GM12878 (cell line): ENCODE measurements at regions not wholly inside any gene's neighbourhood (a gene's known extent, or its start where the extent isn't known, plus 50 kb on each side); places are given as distances from the start of the nearest gene placed in this dataset.
A peak's percentile ranks its signal among the peaks of the same experiment; 100 is the strongest.

Source experiments
- ATAC-seq: fragments of 200-7000 bp; cut with Tn5 transposase; 3 replicates; pipeline ENCODE4 v1.9.1; 2020; ENCODE audit warnings: mild to moderate bottlenecking, moderate library complexity
- BruUV-seq: library from RNA; stranded (reverse); fragments of 400-500 nt; replicated peaks from 2 replicates; lab custom pipeline; 2021; lab: Mats Ljungman, UMichigan
- CTCF ChIA-PET: fragments of 300-600 bp; sonication (Branson Sonifier 250); formaldehyde crosslinking; extraction: SDS; loops from one replicate; lab custom pipeline; 2021; ENCODE audit warnings: inconsistent platforms; lab: Yijun Ruan, JAX
- POLR2A ChIA-PET: fragments of 350-600 bp; formaldehyde crosslinking; extraction: SDS; loops from one replicate; lab custom pipeline; 2021; ENCODE audit warnings: inconsistent platforms; lab: Charles Lee
- RAD21 ChIA-PET: fragments of 300-600 bp; sonication (Branson Sonifier 250); formaldehyde crosslinking; loops from one replicate; lab custom pipeline; 2023; ENCODE audit warnings: antibody characterized with exemption; ENCODE audit not compliant: unreplicated experiment; lab: Charles Lee
- SMC1A ChIA-PET: fragments of 300-600 bp; sonication (Branson Sonifier 250); formaldehyde crosslinking; loops from one replicate; lab custom pipeline; 2023; ENCODE audit not compliant: unreplicated experiment, uncharacterized antibody; lab: Charles Lee
- DNase-seq: peaks from one replicate; pipeline ENCODE4 v3.0.0-alpha.2; 2011; ENCODE audit warnings: low read depth, low spot score
- FAIRE-seq: peaks from 3 replicates; lab custom pipeline; 2011; peaks lifted over from hg19 to GRCh38; lab: Jason Lieb, UNC
- H2AFZ ChIP-seq: 2 replicates; pipeline ENCODE4 v1.6.0; 2011; ENCODE audit warnings: low read depth, low read length, control low read depth; ENCODE audit not compliant: control insufficient read depth
- H3K27ac ChIP-seq: 2 replicates; pipeline ENCODE4 v1.5.1; 2011; ENCODE audit warnings: control low read depth; ENCODE audit not compliant: control insufficient read depth, insufficient read depth
- H3K27me3 ChIP-seq, 2 experiments: replicated peaks in 1 of 2; 2 replicates each; pipeline versions ENCODE4 v1.6.0 to v1.6.1; 2011; ENCODE audit warnings: low read length in 1 of 2; ENCODE audit not compliant: control insufficient read depth in 2 of 2, insufficient read depth in 2 of 2
- H3K36me3 ChIP-seq, 2 experiments: 2 replicates each; pipeline ENCODE4 v1.5.1; 2011; ENCODE audit warnings: low read length in 1 of 2; ENCODE audit not compliant: control insufficient read depth in 2 of 2, insufficient read depth in 2 of 2
- H3K4me1 ChIP-seq: 2 replicates; pipeline ENCODE4 v1.6.1; 2011; ENCODE audit warnings: mild to moderate bottlenecking, low read length, moderate library complexity, mixed read lengths; ENCODE audit not compliant: control insufficient read depth, insufficient read depth
- H3K4me2 ChIP-seq: 2 replicates; pipeline ENCODE4 v1.6.0; 2011; ENCODE audit warnings: control low read depth; ENCODE audit not compliant: control insufficient read depth, insufficient read depth
- H3K4me3 ChIP-seq: fragments of 200-600 bp; sonication (generic); 2 replicates; pipeline ENCODE4 v1.5.1; 2016
- H3K79me2 ChIP-seq: 2 replicates; pipeline ENCODE4 v1.6.0; 2011; ENCODE audit warnings: low read length; ENCODE audit not compliant: control insufficient read depth, insufficient read depth
- H3K9ac ChIP-seq: 2 replicates; pipeline ENCODE4 v1.8.0; 2011; ENCODE audit warnings: low read length, control low read depth, mixed read lengths; ENCODE audit not compliant: control insufficient read depth, insufficient read depth
- H3K9me3 ChIP-seq: replicated peaks from 3 replicates; pipeline ENCODE4 v1.5.1; 2011; ENCODE audit warnings: mild to moderate bottlenecking, low read length; ENCODE audit not compliant: control insufficient read depth, insufficient read depth
- H4K20me1 ChIP-seq: 2 replicates; pipeline ENCODE4 v1.6.0; 2011; ENCODE audit not compliant: control insufficient read depth, insufficient read depth
- BACH1 ChIP-seq: fragments of 450-650 bp; IDR thresholded peaks from 2 replicates; pipeline ENCODE4 v1.6.1; 2017; ENCODE audit warnings: mild to moderate bottlenecking, borderline replicate concordance
- CBX3 ChIP-seq: fragments of 200-600 bp; sonication (generic); IDR thresholded peaks from 2 replicates; pipeline ENCODE4 v1.6.1; 2016; ENCODE audit warnings: low read depth, borderline replicate concordance
- CHD4 ChIP-seq: fragments of 200-600 bp; sonication (generic); IDR thresholded peaks from 2 replicates; pipeline ENCODE4 v1.6.1; 2016; ENCODE audit warnings: mild to moderate bottlenecking
- CREM ChIP-seq: IDR thresholded peaks from 2 replicates; pipeline ENCODE4 v1.6.1; 2014; ENCODE audit warnings: antibody characterized with exemption, low read depth
- FOXM1 ChIP-seq: IDR thresholded peaks from 2 replicates; pipeline ENCODE4 v1.6.1; 2012; ENCODE audit warnings: low read depth, mild to moderate bottlenecking, inconsistent platforms, low read length, moderate library complexity
- HCFC1 ChIP-seq: fragments of 150-350 bp; IDR thresholded peaks from 2 replicates; pipeline ENCODE4 v1.6.1; 2014; ENCODE audit warnings: low read length
- HDGF ChIP-seq: fragments of 450-650 bp; IDR thresholded peaks from 2 replicates; pipeline ENCODE4 v1.6.1; 2016; ENCODE audit warnings: antibody characterized with exemption
- KAT2A ChIP-seq: conservative IDR thresholded peaks from 2 replicates; pipeline ENCODE4 v1.6.1; 2011; ENCODE audit warnings: low read depth, low read length; ENCODE audit not compliant: control insufficient read depth
- MLLT1 ChIP-seq: fragments of 450-650 bp; IDR thresholded peaks from 2 replicates; pipeline ENCODE4 v1.6.1; 2016; ENCODE audit warnings: mild to moderate bottlenecking
- MTA3 ChIP-seq: IDR thresholded peaks from 2 replicates; pipeline ENCODE4 v1.6.1; 2012; ENCODE audit warnings: low read length, inconsistent platforms, borderline replicate concordance
- PBX3 ChIP-seq: IDR thresholded peaks from 2 replicates; pipeline ENCODE4 v1.6.1; 2011; ENCODE audit warnings: mild to moderate bottlenecking, low read depth, low read length, moderate library complexity; ENCODE audit not compliant: insufficient replicate concordance
- POU2F2 ChIP-seq: IDR thresholded peaks from 3 replicates; pipeline ENCODE4 v1.6.1; 2011; ENCODE audit warnings: low read depth, mild to moderate bottlenecking, low read length, borderline replicate concordance
- RAD21 ChIP-seq: IDR thresholded peaks from 2 replicates; pipeline ENCODE4 v1.6.1; 2011; ENCODE audit warnings: mild to moderate bottlenecking, low read depth, low read length, moderate library complexity; ENCODE audit not compliant: insufficient read depth
- RB1 ChIP-seq: fragments of 450-650 bp; formaldehyde crosslinking; IDR thresholded peaks from 2 replicates; pipeline ENCODE4 v1.6.1; 2017; ENCODE audit warnings: mild to moderate bottlenecking, borderline replicate concordance
- RUNX3 ChIP-seq: IDR thresholded peaks from 2 replicates; pipeline ENCODE4 v1.6.1; 2012; ENCODE audit warnings: low read length, inconsistent platforms
- ZBED1 ChIP-seq: IDR thresholded peaks from 2 replicates; pipeline ENCODE4 v1.6.1; 2016; ENCODE audit warnings: borderline replicate concordance
- whole genome bisulfite sequencing: methylation state at CpG from one replicate; pipeline ENCODE4 v1.1.6; 2016; ENCODE audit warnings: low lambda C conversion rate; ENCODE audit not compliant: insufficient replicate concordance, insufficient coverage; ENCODE audit errors: missing lambda C conversion rate; 5-methylcytosine and 5-hydroxymethylcytosine counted together
- in situ Hi-C: fragments of 300-500 bp; cut with MboI; formaldehyde crosslinking; loops from 9 replicates; pipeline ENCODE4 v1.14.3; 2018; ENCODE audit warnings: mixed read lengths
- intact Hi-C: fragments of 100-400 bp; cut with micrococcal nuclease; formaldehyde crosslinking; loops from one replicate; pipeline ENCODE4 v1.14.2; 2022; ENCODE audit not compliant: unreplicated experiment
- TF ChIP-seq, protein P1 (sequence below): fragments of 450-650 bp; IDR thresholded peaks from 2 replicates; pipeline ENCODE4 v1.6.1; 2018; ENCODE audit warnings: borderline replicate concordance, mild to moderate bottlenecking; ENCODE audit not compliant: partially characterized antibody

GRCh38 chr6:131412960-131413830 lies 159.8 kb upstream of the ARG1 start:
- intact Hi-C loops = no loop called here
- Histone ChIP-seq H3K79me2 (no peaks in the 10 kb centered on the region), H3K4me2 (no peak overlapping the region), H4K20me1 (no peaks in the 10 kb centered on the region), H3K9me3 (no peaks in the 10 kb centered on the region), H3K36me3 (no peaks in the 10 kb centered on the region), H3K4me1 (no peaks in the 10 kb centered on the region), H3K4me3 (no peak overlapping the region), H3K27me3 (no peaks in the 10 kb centered on the region), H3K27ac (no peak overlapping the region), H3K9ac (no peak overlapping the region), H2AFZ (no peak overlapping the region)
- 36% methylated on average over 7 of the region's 7 CpGs for WGBS
- ChIA-PET RAD21 (no interaction called here), POLR2A (no interaction called here), SMC1A (no interaction called here), CTCF (interaction anchor here (1.3 kb wide), 1 partner anchor 18 kb away, joined by 4 read pairs; no protein-coding TSS in a partner anchor)
- in situ Hi-C loops = no loop called here
- FAIRE-seq = peak; percentile 49
- TF ChIP-seq RAD21 (no peak), CBX3 (no peak), BACH1 (no peak), HDGF (no peak), RB1 (no peak), FOXM1 (no peak), MTA3 (no peak), ZBED1 (no peak), CREM (no peak), CHD4 (no peak), RUNX3 (no peak), MLLT1 (no peak), PBX3 (no peak), HCFC1 (no peak), KAT2A (no peak), POU2F2 (no peak)
- TF ChIP-seq, protein P1, sequence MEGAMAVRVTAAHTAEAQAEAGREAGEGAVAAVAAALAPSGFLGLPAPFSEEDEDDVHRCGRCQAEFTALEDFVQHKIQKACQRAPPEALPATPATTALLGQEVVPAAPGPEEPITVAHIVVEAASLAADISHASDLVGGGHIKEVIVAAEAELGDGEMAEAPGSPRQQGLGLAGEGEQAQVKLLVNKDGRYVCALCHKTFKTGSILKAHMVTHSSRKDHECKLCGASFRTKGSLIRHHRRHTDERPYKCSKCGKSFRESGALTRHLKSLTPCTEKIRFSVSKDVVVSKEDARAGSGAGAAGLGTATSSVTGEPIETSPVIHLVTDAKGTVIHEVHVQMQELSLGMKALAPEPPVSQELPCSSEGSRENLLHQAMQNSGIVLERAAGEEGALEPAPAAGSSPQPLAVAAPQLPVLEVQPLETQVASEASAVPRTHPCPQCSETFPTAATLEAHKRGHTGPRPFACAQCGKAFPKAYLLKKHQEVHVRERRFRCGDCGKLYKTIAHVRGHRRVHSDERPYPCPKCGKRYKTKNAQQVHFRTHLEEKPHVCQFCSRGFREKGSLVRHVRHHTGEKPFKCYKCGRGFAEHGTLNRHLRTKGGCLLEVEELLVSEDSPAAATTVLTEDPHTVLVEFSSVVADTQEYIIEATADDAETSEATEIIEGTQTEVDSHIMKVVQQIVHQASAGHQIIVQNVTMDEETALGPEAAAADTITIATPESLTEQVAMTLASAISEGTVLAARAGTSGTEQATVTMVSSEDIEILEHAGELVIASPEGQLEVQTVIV = no peak
- no peak for DNase-seq
- BruUV-seq = no TSS peak
- no peak for ATAC-seq
